Astrocyte (in vitro differentiated cells and primary cell): ENCODE measurements at regions not wholly inside any gene's neighbourhood (a gene's known extent, or its start where the extent isn't known, plus 50 kb on each side); places are given as distances from the start of the nearest gene placed in this dataset.

Experiments
- DNase-seq: peaks from one replicate; pipeline ENCODE4 v3.0.0-alpha.2; 2010; ENCODE audit warnings: low read depth
- FAIRE-seq: peaks from 2 replicates; lab custom pipeline; 2011; peaks lifted over from hg19 to GRCh38; lab: Jason Lieb, UNC
- H2AFZ ChIP-seq: 2 replicates; pipeline ENCODE4 v1.6.0; 2012; ENCODE audit warnings: low read depth, low read length, inconsistent platforms
- H3K27ac ChIP-seq: 2 replicates; pipeline ENCODE4 v1.5.1; 2011; ENCODE audit warnings: low read depth, low read length, inconsistent platforms
- H3K27me3 ChIP-seq: 2 replicates; pipeline ENCODE4 v1.6.0; 2011; ENCODE audit warnings: low read length, inconsistent platforms; ENCODE audit not compliant: insufficient read depth
- H3K36me3 ChIP-seq: 2 replicates; pipeline ENCODE4 v1.5.1; 2011; ENCODE audit warnings: low read length, inconsistent platforms; ENCODE audit not compliant: insufficient read depth
- H3K4me1 ChIP-seq: 2 replicates; pipeline ENCODE4 v1.5.1; 2011; ENCODE audit warnings: low read length, inconsistent platforms; ENCODE audit not compliant: insufficient read depth
- H3K4me2 ChIP-seq: 2 replicates; pipeline ENCODE4 v1.6.0; 2012; ENCODE audit warnings: low read length, inconsistent platforms
- H3K4me3 ChIP-seq: 2 replicates; pipeline ENCODE4 v1.5.1; 2011; ENCODE audit warnings: low read depth, mild to moderate bottlenecking, low read length, inconsistent platforms; ENCODE audit not compliant: insufficient read depth
- H3K79me2 ChIP-seq: 2 replicates; pipeline ENCODE4 v1.6.0; 2012; ENCODE audit warnings: mild to moderate bottlenecking, low read length, inconsistent platforms; ENCODE audit not compliant: insufficient read depth
- H3K9ac ChIP-seq: 2 replicates; pipeline ENCODE4 v1.6.0; 2012; ENCODE audit warnings: mild to moderate bottlenecking, low read length, inconsistent platforms
- H3K9me3 ChIP-seq: 2 replicates; pipeline ENCODE4 v1.5.1; 2012; ENCODE audit warnings: low read depth, mild to moderate bottlenecking, low read length, inconsistent platforms; ENCODE audit not compliant: insufficient read depth
- H4K20me1 ChIP-seq: 2 replicates; pipeline ENCODE4 v1.6.0; 2012; ENCODE audit warnings: low read length, inconsistent platforms; ENCODE audit not compliant: insufficient read depth
- H3K27ac Mint-ChIP-seq: one replicate; pipeline ENCODE4 v1.8.0; 2021; ENCODE audit warnings: mild to moderate bottlenecking, mixed read lengths; ENCODE audit not compliant: unreplicated experiment
- H3K27me3 Mint-ChIP-seq: one replicate; pipeline ENCODE4 v1.8.0; 2021; ENCODE audit warnings: low read depth, mixed read lengths; ENCODE audit not compliant: unreplicated experiment
- H3K36me3 Mint-ChIP-seq: one replicate; pipeline ENCODE4 v1.8.0; 2021; ENCODE audit warnings: low read depth, mixed read lengths; ENCODE audit not compliant: unreplicated experiment
- H3K4me1 Mint-ChIP-seq: one replicate; pipeline ENCODE4 v1.8.0; 2021; ENCODE audit warnings: low read depth, mixed read lengths; ENCODE audit not compliant: unreplicated experiment
- H3K4me3 Mint-ChIP-seq: one replicate; pipeline ENCODE4 v1.8.0; 2021; ENCODE audit warnings: mild to moderate bottlenecking, moderate library complexity, mixed read lengths; ENCODE audit not compliant: unreplicated experiment
- H3K9me3 Mint-ChIP-seq: one replicate; pipeline ENCODE4 v1.8.0; 2021; ENCODE audit warnings: mild to moderate bottlenecking, mixed read lengths; ENCODE audit not compliant: unreplicated experiment
- EZH2 ChIP-seq: IDR thresholded peaks from 2 replicates; pipeline ENCODE4 v1.6.1; 2012; ENCODE audit warnings: mild to moderate bottlenecking, low read length, inconsistent platforms; ENCODE audit not compliant: insufficient read depth
- TF ChIP-seq, protein P1 (sequence below): IDR thresholded peaks from 2 replicates; pipeline ENCODE4 v1.5.1; 2011; ENCODE audit warnings: low read depth, mild to moderate bottlenecking, inconsistent platforms, low read length, moderate library complexity; ENCODE audit not compliant: insufficient read depth

DNA sequence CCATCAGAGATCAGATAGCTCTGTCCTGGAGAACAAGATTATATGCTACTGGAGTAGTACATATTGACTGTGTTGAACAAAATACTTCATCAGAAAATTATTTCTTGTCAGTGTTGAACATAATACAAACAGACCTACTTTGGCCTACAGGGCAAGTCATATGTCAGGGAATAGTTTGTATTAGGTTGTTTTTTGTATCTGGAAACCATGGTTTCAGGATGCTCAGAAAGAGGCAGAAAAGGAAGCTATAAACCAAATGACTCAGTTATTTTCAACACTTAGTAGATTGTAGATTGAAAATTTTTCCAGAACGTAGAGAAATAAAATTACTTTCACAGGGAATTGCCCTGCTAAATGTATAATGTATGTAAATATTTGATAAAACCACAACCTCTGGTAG, 198.4 kb downstream of the CYB561 start:
- H4K20me1 ChIP-seq: peaks cover 12% of the 10 kb centered on the region
- peaks cover 31% of the 10 kb centered on the region for H3K79me2 ChIP-seq
- Mint-ChIP-seq H3K27ac (no peak overlapping the region), H3K4me3 (no peak overlapping the region), H3K4me1 (peaks cover 4% of the 10 kb centered on the region), H3K36me3 (no peaks in the 10 kb centered on the region), H3K27me3 (no peaks in the 10 kb centered on the region), H3K9me3 (no peaks in the 10 kb centered on the region)
- H3K36me3 ChIP-seq: no peaks in the 10 kb centered on the region
- DNase-seq (no peak), FAIRE-seq (no peak)
- peaks cover 4% of the 10 kb centered on the region for H3K4me1 ChIP-seq
- H3K9ac ChIP-seq: no peak overlapping the region
- no peaks in the 10 kb centered on the region for H3K27me3 ChIP-seq
- no peak overlapping the region for H3K27ac ChIP-seq
- H3K4me3 ChIP-seq: no peak overlapping the region
- H3K4me2 ChIP-seq: no peak overlapping the region
- no peak for TF ChIP-seq EZH2
- TF ChIP-seq, protein P1, sequence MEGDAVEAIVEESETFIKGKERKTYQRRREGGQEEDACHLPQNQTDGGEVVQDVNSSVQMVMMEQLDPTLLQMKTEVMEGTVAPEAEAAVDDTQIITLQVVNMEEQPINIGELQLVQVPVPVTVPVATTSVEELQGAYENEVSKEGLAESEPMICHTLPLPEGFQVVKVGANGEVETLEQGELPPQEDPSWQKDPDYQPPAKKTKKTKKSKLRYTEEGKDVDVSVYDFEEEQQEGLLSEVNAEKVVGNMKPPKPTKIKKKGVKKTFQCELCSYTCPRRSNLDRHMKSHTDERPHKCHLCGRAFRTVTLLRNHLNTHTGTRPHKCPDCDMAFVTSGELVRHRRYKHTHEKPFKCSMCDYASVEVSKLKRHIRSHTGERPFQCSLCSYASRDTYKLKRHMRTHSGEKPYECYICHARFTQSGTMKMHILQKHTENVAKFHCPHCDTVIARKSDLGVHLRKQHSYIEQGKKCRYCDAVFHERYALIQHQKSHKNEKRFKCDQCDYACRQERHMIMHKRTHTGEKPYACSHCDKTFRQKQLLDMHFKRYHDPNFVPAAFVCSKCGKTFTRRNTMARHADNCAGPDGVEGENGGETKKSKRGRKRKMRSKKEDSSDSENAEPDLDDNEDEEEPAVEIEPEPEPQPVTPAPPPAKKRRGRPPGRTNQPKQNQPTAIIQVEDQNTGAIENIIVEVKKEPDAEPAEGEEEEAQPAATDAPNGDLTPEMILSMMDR: no peak
- H2AFZ ChIP-seq: no peak overlapping the region
- no peaks in the 10 kb centered on the region for H3K9me3 ChIP-seq

DNA sequence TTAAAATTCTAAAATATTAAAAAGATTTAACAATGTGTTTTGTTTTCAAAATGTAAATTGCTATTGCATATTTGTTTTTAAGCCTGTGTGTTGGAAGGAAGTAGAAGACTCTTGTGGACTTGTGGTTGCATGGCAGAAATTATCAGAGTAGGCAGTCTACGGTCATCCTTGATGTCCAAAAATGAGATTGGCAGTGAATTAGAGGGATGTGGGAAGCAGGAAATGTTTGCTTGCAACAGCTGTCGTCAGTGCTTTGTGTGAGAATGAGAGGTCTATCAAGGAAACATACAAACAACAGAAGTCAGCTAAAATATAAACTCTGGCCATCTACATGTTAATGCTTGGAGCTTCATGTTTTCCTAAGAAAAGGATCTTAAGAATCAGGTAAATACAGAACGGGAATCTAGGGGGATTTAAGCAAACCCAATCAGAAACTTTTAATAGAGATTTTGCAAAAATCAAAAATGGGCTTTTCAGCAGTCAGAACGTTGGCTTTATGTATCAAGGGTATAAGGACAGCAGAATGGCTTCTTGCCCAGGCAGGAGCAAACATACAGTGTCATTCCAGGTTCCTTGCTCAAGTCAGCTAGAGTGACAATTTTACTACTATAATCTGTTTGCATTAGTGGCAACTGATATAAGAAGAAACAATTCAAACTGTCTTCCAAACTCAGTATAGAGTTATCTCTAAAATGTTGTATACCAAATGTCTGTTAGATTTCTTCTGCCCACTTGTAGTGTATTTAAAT, 196.7 kb downstream of the CYB561 start:
- H3K4me1 ChIP-seq: peaks cover 4% of the 10 kb centered on the region
- Mint-ChIP-seq H3K27ac (no peak overlapping the region), H3K4me3 (no peak overlapping the region), H3K27me3 (no peaks in the 10 kb centered on the region), H3K9me3 (no peaks in the 10 kb centered on the region), H3K4me1 (peaks cover 6% of the 10 kb centered on the region), H3K36me3 (no peaks in the 10 kb centered on the region)
- no peak overlapping the region for H3K4me2 ChIP-seq
- peaks cover 13% of the 10 kb centered on the region for H4K20me1 ChIP-seq
- no peak overlapping the region for H3K27ac ChIP-seq
- no peak overlapping the region for H3K4me3 ChIP-seq
- no peak for FAIRE-seq
- H2AFZ ChIP-seq: no peak overlapping the region
- H3K27me3 ChIP-seq: no peaks in the 10 kb centered on the region
- TF ChIP-seq EZH2: no peak
- TF ChIP-seq, protein P1: no peak
- no peaks in the 10 kb centered on the region for H3K36me3 ChIP-seq
- H3K79me2 ChIP-seq: peaks cover 47% of the 10 kb centered on the region
- no peak overlapping the region for H3K9ac ChIP-seq
- H3K9me3 ChIP-seq: no peaks in the 10 kb centered on the region
- peak; percentile 51 for DNase-seq

- H3K27me3 Mint-ChIP-seq: no peaks in the 10 kb centered on the region
- H3K4me1 Mint-ChIP-seq: peaks cover 6% of the 10 kb centered on the region
- peaks cover 55% of the 10 kb centered on the region for H3K79me2 ChIP-seq
- H3K9me3 ChIP-seq: no peaks in the 10 kb centered on the region
- H3K36me3 Mint-ChIP-seq: peaks cover 3% of the 10 kb centered on the region
- no peak overlapping the region for H3K27ac Mint-ChIP-seq
- no peaks in the 10 kb centered on the region for H3K36me3 ChIP-seq
- H3K4me1 ChIP-seq: peaks cover 4% of the 10 kb centered on the region
- H3K27me3 ChIP-seq: no peaks in the 10 kb centered on the region
- peak; percentile 22 for DNase-seq
- H3K4me2 ChIP-seq: no peak overlapping the region
- H3K4me3 ChIP-seq: no peak overlapping the region
- no peak for FAIRE-seq
- H4K20me1 ChIP-seq: peaks cover 15% of the 10 kb centered on the region
- H2AFZ ChIP-seq: no peak overlapping the region
- no peak overlapping the region for H3K4me3 Mint-ChIP-seq
- H3K9me3 Mint-ChIP-seq: no peaks in the 10 kb centered on the region
- H3K27ac ChIP-seq: no peak overlapping the region
- TF ChIP-seq EZH2: no peak
- TF ChIP-seq, protein P1: no peak
- H3K9ac ChIP-seq: no peak overlapping the region
These were observed 195.3 kb downstream of the CYB561 start for GRCh38 chr17:63250830-63251229.
